ENCODE measurements at regions not wholly inside any gene's neighbourhood (a gene's known extent, or its start where the extent isn't known, plus 50 kb on each side); places are given as distances from the start of the nearest gene placed in this dataset.

DNA sequence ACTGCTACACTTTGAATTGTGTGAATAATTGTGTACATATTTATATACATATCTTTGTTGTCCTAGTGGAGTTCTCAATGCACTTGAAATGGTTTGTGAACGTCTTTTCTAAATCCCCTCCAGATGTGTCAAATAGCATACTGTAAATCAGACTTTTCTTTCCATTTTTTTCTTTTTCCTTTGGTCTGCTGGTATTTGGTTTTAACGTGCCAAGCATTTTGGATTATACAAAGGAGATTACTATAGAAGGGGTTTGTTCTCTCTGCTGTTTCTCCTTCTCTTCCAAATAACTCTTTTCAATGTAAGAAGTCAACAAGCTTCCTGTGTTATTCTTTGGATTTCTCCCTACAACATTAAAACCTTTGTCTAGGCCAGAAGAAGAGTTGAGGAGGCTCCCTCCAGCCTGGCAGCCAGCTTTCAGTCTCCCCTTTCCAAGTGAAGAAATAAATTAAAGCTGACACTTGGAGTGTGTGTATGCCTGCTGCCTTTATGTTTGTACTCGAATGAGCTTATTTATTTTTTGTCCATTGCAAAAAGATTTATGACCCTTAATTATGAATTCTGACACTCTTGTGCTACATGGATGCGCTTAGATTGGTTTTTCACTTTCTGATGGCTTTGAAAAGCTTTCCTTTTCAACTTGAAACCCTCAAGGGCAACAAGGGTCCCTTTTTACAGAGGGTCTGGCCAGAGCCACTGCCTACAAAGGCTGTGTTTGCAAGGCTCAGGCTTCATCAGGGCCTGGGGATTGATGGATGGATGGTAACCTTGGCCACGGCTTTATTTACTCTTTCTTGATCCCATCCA is 107.8 kb downstream of the RAB18 start:
- Histone ChIP-seq H3K4me1 (ENCODE audit: control insufficient read depth in 1 of 2, insufficient read depth in 2 of 2, low read length in 2 of 2) (peaks cover 2 to 5% of the 10 kb centered on the region in 2 experiments), H3K27me3 (ENCODE audit: insufficient read depth, low read length) (no peaks in the 10 kb centered on the region), H2BK5ac (ENCODE audit: low read depth, low read length, poor library complexity) (no peak overlapping the region)

DNA sequence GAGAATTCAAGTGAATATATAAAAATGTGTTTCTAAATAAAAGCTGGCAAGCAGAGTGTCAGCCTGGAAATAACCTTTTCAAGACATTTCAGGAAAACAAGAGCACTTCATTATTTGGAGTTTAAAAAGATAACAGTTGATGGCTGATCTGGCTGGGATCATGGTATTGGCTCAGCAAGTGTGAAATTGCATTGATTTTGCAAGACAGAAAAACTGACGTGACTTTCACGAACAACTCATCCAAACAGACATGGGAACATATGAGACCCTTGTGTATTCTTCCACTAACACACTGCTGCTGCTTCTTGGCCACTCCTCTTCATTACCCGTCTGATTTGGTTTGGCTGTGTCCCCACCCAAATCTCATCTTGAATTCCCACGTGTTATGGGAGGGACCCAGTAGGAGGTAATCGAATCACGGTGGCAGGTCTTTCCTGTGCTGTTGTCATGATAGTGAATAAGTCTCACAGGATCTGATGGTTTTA is 108.5 kb downstream of the RAB18 start:
- Histone ChIP-seq H3K4ac (ENCODE audit: low read depth, low read length) (no peak overlapping the region), H2BK12ac (ENCODE audit: low read length) (no peak overlapping the region), H3K14ac (ENCODE audit: low read length) (no peak overlapping the region), H2BK5ac (ENCODE audit: low read depth, low read length, poor library complexity) (no peak overlapping the region), H3K9me3 (ENCODE audit: insufficient read depth, low read depth, low read length) (no peaks in the 10 kb centered on the region), H4K8ac (ENCODE audit: low read depth, low read length) (no peak overlapping the region), H3K23ac (ENCODE audit: low read length) (no peak overlapping the region), H3K79me2 (ENCODE audit: control insufficient read depth, insufficient read depth, low read length, poor library complexity) (no peaks in the 10 kb centered on the region), H3K9ac (ENCODE audit: low read length) (no peak overlapping the region), H2BK120ac (ENCODE audit: insufficient read depth, low read length, poor library complexity) (no peak overlapping the region), H4K12ac (ENCODE audit: low read depth, low read length) (no peak overlapping the region), H3K4me1 (ENCODE audit: control insufficient read depth in 1 of 2, insufficient read depth in 2 of 2, low read length in 2 of 2) (peaks cover 2 to 5% of the 10 kb centered on the region in 2 experiments), H3K27ac (ENCODE audit: low read depth, low read length) (no peak overlapping the region), H3K18ac (ENCODE audit: low read length) (no peak overlapping the region), H3K27me3 (ENCODE audit: insufficient read depth, low read length) (no peaks in the 10 kb centered on the region), H2AK5ac (ENCODE audit: low read length) (no peak overlapping the region), H3K79me1 (ENCODE audit: low read length) (no peaks in the 10 kb centered on the region), H3K4me3 (ENCODE audit: low read depth, low read length) (no peak overlapping the region), H3K4me2 (ENCODE audit: low read length) (no peak overlapping the region), H4K91ac (ENCODE audit: low read depth, low read length) (no peak overlapping the region), H2AFZ (ENCODE audit: insufficient read depth, low read length, poor library complexity) (no peak overlapping the region), H3K36me3 (ENCODE audit: control insufficient read depth in 1 of 2, insufficient read depth in 2 of 2, low read length in 2 of 2) (no peaks in the 10 kb centered on the region)
- DNase-seq, result no peak
- WGBS (ENCODE audit: extremely low coverage, insufficient coverage, insufficient read length), result no CpG with 5 or more reads among the region's 6 CpGs

More for the DNA sequence above, 107.8 kb downstream of the RAB18 start:
- Histone ChIP-seq H3K18ac (ENCODE audit: low read length) (no peak overlapping the region), H3K23ac (ENCODE audit: low read length) (no peak overlapping the region), H3K9me3 (ENCODE audit: insufficient read depth, low read depth, low read length) (no peaks in the 10 kb centered on the region), H3K14ac (ENCODE audit: low read length) (no peak overlapping the region), H3K79me1 (ENCODE audit: low read length) (no peaks in the 10 kb centered on the region), H2AFZ (ENCODE audit: insufficient read depth, low read length, poor library complexity) (no peak overlapping the region), H2AK5ac (ENCODE audit: low read length) (no peak overlapping the region), H3K27ac (ENCODE audit: low read depth, low read length) (no peak overlapping the region), H4K91ac (ENCODE audit: low read depth, low read length) (no peak overlapping the region), H3K4me2 (ENCODE audit: low read length) (no peak overlapping the region), H4K12ac (ENCODE audit: low read depth, low read length) (no peak overlapping the region), H2BK120ac (ENCODE audit: insufficient read depth, low read length, poor library complexity) (no peak overlapping the region), H2BK12ac (ENCODE audit: low read length) (no peak overlapping the region), H3K79me2 (ENCODE audit: control insufficient read depth, insufficient read depth, low read length, poor library complexity) (no peaks in the 10 kb centered on the region), H4K8ac (ENCODE audit: low read depth, low read length) (no peak overlapping the region), H3K9ac (ENCODE audit: low read length) (no peak overlapping the region), H3K4ac (ENCODE audit: low read depth, low read length) (no peak overlapping the region), H3K36me3 (ENCODE audit: control insufficient read depth in 1 of 2, insufficient read depth in 2 of 2, low read length in 2 of 2) (no peaks in the 10 kb centered on the region), H3K4me3 (ENCODE audit: low read depth, low read length) (no peak overlapping the region)
- WGBS (ENCODE audit: extremely low coverage, insufficient coverage, insufficient read length), result no CpG with 5 or more reads among the region's 5 CpGs
- no peak for DNase-seq

DNA sequence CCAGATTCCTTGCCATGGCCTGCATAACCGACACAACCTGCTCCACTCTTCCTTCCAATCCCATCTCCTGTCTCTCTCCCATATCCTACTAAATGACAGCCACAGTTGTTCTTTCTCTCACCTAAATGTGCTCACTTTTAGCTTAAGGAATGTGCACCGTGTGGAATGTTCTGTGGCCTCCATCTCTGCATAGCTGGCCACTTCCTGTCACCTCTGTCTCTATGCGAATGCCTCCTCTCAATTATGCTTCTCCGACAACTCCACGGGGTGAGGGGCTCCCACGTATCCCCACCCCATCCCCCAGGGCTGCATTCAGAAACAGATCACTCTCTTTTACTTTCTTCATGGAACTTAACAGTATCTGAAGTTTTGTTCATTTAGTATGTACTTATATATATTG is 110.7 kb downstream of the RAB18 start:
- Histone ChIP-seq H3K27me3 (ENCODE audit: insufficient read depth, low read length) (no peaks in the 10 kb centered on the region), H4K91ac (ENCODE audit: low read depth, low read length) (no peak overlapping the region), H3K9me3 (ENCODE audit: insufficient read depth, low read depth, low read length) (no peaks in the 10 kb centered on the region), H3K79me1 (ENCODE audit: low read length) (no peaks in the 10 kb centered on the region), H2AFZ (ENCODE audit: insufficient read depth, low read length, poor library complexity) (no peak overlapping the region), H3K4me3 (ENCODE audit: low read depth, low read length) (no peak overlapping the region), H3K4ac (ENCODE audit: low read depth, low read length) (no peak overlapping the region), H3K4me1 (ENCODE audit: control insufficient read depth in 1 of 2, insufficient read depth in 2 of 2, low read length in 2 of 2) (peaks cover 2 to 5% of the 10 kb centered on the region in 2 experiments), H4K8ac (ENCODE audit: low read depth, low read length) (no peak overlapping the region), H3K4me2 (ENCODE audit: low read length) (no peak overlapping the region), H2BK120ac (ENCODE audit: insufficient read depth, low read length, poor library complexity) (no peak overlapping the region), H3K27ac (ENCODE audit: low read depth, low read length) (no peak overlapping the region), H2BK12ac (ENCODE audit: low read length) (no peak overlapping the region), H4K12ac (ENCODE audit: low read depth, low read length) (no peak overlapping the region), H2AK5ac (ENCODE audit: low read length) (no peak overlapping the region), H3K36me3 (ENCODE audit: control insufficient read depth in 1 of 2, insufficient read depth in 2 of 2, low read length in 2 of 2) (no peaks in the 10 kb centered on the region), H3K23ac (ENCODE audit: low read length) (no peak overlapping the region), H3K79me2 (ENCODE audit: control insufficient read depth, insufficient read depth, low read length, poor library complexity) (no peaks in the 10 kb centered on the region), H3K18ac (ENCODE audit: low read length) (no peak overlapping the region), H3K9ac (ENCODE audit: low read length) (no peak overlapping the region), H2BK5ac (ENCODE audit: low read depth, low read length, poor library complexity) (no peak overlapping the region), H3K14ac (ENCODE audit: low read length) (no peak overlapping the region)
- DNase-seq, result peak in 1 of 2 donors; percentile 17
- WGBS (ENCODE audit: extremely low coverage, insufficient coverage, insufficient read length), result no CpG with 5 or more reads among the region's 6 CpGs

DNA sequence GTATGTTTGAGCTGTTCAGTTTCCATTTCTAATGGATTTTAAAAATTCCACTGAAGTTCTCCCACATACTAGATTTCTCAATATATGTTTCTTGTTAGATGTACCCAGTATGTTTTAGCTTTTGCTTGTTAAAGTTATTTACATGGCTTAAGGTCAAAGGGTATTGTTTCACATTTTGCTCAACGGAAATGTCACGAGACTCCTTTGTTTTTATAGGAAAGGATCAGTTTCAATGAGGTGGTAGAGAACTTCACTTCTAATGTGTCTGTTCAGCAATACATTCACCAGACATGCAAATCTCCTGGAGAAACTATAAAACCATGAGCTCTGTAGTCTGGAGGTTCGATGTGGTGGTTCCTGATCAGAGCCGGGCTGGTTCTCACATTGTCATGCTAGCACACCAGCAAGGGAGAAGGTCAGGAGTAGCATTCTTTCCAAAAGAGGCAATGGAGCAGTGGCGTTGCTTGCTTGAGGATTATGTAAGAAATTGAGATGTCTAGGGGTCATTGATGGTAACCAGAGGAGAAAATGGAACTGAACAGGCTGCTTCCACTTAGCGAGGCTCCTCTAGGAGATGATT is 114.0 kb downstream of the RAB18 start:
- Histone ChIP-seq H3K4ac (ENCODE audit: low read depth, low read length) (no peak overlapping the region), H3K36me3 (ENCODE audit: control insufficient read depth in 1 of 2, insufficient read depth in 2 of 2, low read length in 2 of 2) (no peaks in the 10 kb centered on the region), H3K79me2 (ENCODE audit: control insufficient read depth, insufficient read depth, low read length, poor library complexity) (no peaks in the 10 kb centered on the region), H2BK5ac (ENCODE audit: low read depth, low read length, poor library complexity) (no peak overlapping the region), H3K18ac (ENCODE audit: low read length) (no peak overlapping the region), H3K79me1 (ENCODE audit: low read length) (no peaks in the 10 kb centered on the region), H2AFZ (ENCODE audit: insufficient read depth, low read length, poor library complexity) (no peak overlapping the region), H3K9ac (ENCODE audit: low read length) (no peak overlapping the region), H2AK5ac (ENCODE audit: low read length) (no peak overlapping the region), H3K4me2 (ENCODE audit: low read length) (no peak overlapping the region), H3K23ac (ENCODE audit: low read length) (no peak overlapping the region), H2BK12ac (ENCODE audit: low read length) (no peak overlapping the region), H4K12ac (ENCODE audit: low read depth, low read length) (no peak overlapping the region), H3K9me3 (ENCODE audit: insufficient read depth, low read depth, low read length) (no peaks in the 10 kb centered on the region), H3K4me3 (ENCODE audit: low read depth, low read length) (no peak overlapping the region), H2BK120ac (ENCODE audit: insufficient read depth, low read length, poor library complexity) (no peak overlapping the region), H4K91ac (ENCODE audit: low read depth, low read length) (no peak overlapping the region), H4K8ac (ENCODE audit: low read depth, low read length) (no peak overlapping the region), H3K27me3 (ENCODE audit: insufficient read depth, low read length) (no peaks in the 10 kb centered on the region), H3K14ac (ENCODE audit: low read length) (no peak overlapping the region), H3K27ac (ENCODE audit: low read depth, low read length) (no peak overlapping the region), H3K4me1 (ENCODE audit: control insufficient read depth in 1 of 2, insufficient read depth in 2 of 2, low read length in 2 of 2) (peaks cover 2 to 10% of the 10 kb centered on the region in 2 experiments)
- DNase-seq, result no peak
- WGBS (ENCODE audit: extremely low coverage, insufficient coverage, insufficient read length), result no CpG with 5 or more reads among the region's 6 CpGs

Measured in trophoblast cell (in vitro differentiated cells and primary cell).